ENCODE measurements at regions not wholly inside any gene's neighbourhood (a gene's known extent, or its start where the extent isn't known, plus 50 kb on each side); places are given as distances from the start of the nearest gene placed in this dataset.

DNA sequence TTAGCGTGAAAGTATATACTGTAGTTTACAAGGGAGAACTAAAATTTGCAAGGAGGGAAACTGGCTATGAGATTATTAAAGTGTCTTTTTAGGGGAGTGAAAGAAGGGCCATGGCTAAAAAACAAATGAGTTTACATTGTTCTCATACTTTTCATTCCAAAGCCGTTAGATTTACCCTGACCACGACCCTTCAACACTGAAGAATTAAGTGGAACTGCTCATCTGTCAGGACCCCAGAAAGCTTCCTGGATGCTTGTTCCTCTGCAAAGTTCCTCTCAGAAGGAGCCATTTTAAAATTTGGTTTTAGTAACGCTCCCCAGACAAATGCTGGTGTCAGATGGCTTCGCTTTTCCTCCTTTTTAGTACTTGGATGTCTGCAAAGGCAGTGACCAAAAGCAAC is 82.7 kb upstream of the ZBTB18 start:
- DNase-seq: peak in 1 of 5 donors; percentile 30
- H3K9me3 ChIP-seq (ENCODE audit: control insufficient read depth in 2 of 3, insufficient read depth in 1 of 3, low read length in 3 of 3): no peaks in the 10 kb centered on the region
- H3K36me3 ChIP-seq (ENCODE audit: control insufficient read depth in 2 of 3, insufficient read depth in 3 of 3, low read length in 3 of 3): no peaks in the 10 kb centered on the region
- no peak overlapping the region for H3K4me3 ChIP-seq (ENCODE audit: low read length in 3 of 3)
- H3K27ac ChIP-seq (ENCODE audit: low read depth in 2 of 2, low read length in 2 of 2): no peak overlapping the region
- FAIRE-seq: no peak
- no peak overlapping the region for H3K9ac ChIP-seq (ENCODE audit: low read length in 3 of 3)
- intact Hi-C loops (cut with DNase I): no loop called here
- H3K4me1 ChIP-seq (ENCODE audit: control insufficient read depth in 2 of 3, insufficient read depth in 2 of 3, low read depth in 1 of 3, low read length in 3 of 3): no peaks in the 10 kb centered on the region
- no peak for TF ChIP-seq CTCF (IDR thresholded peaks at IDR 0.05; ENCODE audit: borderline replicate concordance, extremely low read depth, insufficient read depth)
- no peaks in the 10 kb centered on the region for H3K27me3 ChIP-seq (ENCODE audit: control insufficient read depth, insufficient read depth, low read length)

DNA sequence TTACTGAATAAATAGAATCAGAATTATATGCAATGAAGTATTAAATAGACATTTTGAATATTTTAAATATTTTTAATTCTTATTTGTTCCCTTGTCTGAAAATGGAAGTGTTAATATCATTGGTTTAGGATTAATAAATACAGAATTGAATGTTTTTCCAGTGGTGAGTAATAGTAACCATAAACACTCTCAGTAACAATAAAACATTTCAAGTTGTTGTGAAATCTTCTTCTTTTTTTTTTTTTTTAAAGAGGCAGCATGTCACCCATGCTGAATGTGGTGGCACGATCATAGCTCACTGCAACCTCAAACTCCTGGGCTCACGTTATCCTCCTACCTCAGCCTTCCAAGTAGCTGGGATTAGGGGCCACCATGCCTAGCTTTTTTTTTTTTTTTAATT is 86.2 kb upstream of the ZBTB18 start:
- Histone ChIP-seq H3K27ac (ENCODE audit: low read depth in 2 of 2, low read length in 2 of 2) (no peak overlapping the region), H3K36me3 (ENCODE audit: control insufficient read depth in 2 of 3, insufficient read depth in 3 of 3, low read length in 3 of 3) (no peaks in the 10 kb centered on the region), H3K9ac (ENCODE audit: low read length in 3 of 3) (no peak overlapping the region), H3K4me3 (ENCODE audit: low read length in 3 of 3) (no peak overlapping the region), H3K27me3 (ENCODE audit: control insufficient read depth, insufficient read depth, low read length) (no peaks in the 10 kb centered on the region), H3K9me3 (ENCODE audit: control insufficient read depth in 2 of 3, insufficient read depth in 1 of 3, low read length in 3 of 3) (no peaks in the 10 kb centered on the region), H3K4me1 (ENCODE audit: control insufficient read depth in 2 of 3, insufficient read depth in 2 of 3, low read depth in 1 of 3, low read length in 3 of 3) (no peaks in the 10 kb centered on the region)
- DNase-seq: no peak
- no peak for FAIRE-seq
- TF ChIP-seq CTCF (IDR thresholded peaks at IDR 0.05; ENCODE audit: borderline replicate concordance, extremely low read depth, insufficient read depth): no peak
- intact Hi-C loops (cut with DNase I): no loop called here

GRCh38 chr1:243963571-243963970 is 87.5 kb upstream of the ZBTB18 start:
- no peak for FAIRE-seq
- H3K4me3 ChIP-seq (ENCODE audit: low read length in 3 of 3): no peak overlapping the region
- H3K27ac ChIP-seq (ENCODE audit: low read depth in 2 of 2, low read length in 2 of 2): no peak overlapping the region
- H3K27me3 ChIP-seq (ENCODE audit: control insufficient read depth, insufficient read depth, low read length): no peaks in the 10 kb centered on the region
- no peak overlapping the region for H3K9ac ChIP-seq (ENCODE audit: low read length in 3 of 3)
- no peaks in the 10 kb centered on the region for H3K4me1 ChIP-seq (ENCODE audit: control insufficient read depth in 2 of 3, insufficient read depth in 2 of 3, low read depth in 1 of 3, low read length in 3 of 3)
- intact Hi-C loops (cut with DNase I): no loop called here
- H3K9me3 ChIP-seq (ENCODE audit: control insufficient read depth in 2 of 3, insufficient read depth in 1 of 3, low read length in 3 of 3): no peaks in the 10 kb centered on the region
- no peak for TF ChIP-seq CTCF (IDR thresholded peaks at IDR 0.05; ENCODE audit: borderline replicate concordance, extremely low read depth, insufficient read depth)
- H3K36me3 ChIP-seq (ENCODE audit: control insufficient read depth in 2 of 3, insufficient read depth in 3 of 3, low read length in 3 of 3): no peaks in the 10 kb centered on the region
- no peak for DNase-seq

DNA sequence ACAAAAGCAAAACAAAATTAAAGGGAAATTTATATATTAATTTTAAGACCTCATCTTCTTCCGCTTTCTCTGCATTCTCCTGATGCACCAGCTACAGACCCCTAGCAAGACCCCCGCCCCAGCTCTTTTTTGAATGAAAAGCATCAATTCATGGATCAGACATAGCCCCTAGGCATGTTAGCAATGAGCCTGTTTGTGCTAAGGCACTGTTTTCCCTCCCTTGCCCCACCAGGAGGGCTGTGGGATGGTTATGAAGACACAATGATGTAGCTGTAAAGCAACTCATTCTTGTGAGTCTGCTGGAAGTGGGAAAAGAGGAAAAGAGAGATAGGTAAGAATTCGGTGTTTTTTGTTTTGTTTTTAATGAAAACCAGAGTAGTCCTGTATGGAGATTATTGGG is 88.5 kb upstream of the ZBTB18 start:
- Histone ChIP-seq H3K9ac (ENCODE audit: low read length in 3 of 3) (no peak overlapping the region), H3K27ac (ENCODE audit: low read depth in 2 of 2, low read length in 2 of 2) (no peak overlapping the region), H3K36me3 (ENCODE audit: control insufficient read depth in 2 of 3, insufficient read depth in 3 of 3, low read length in 3 of 3) (no peaks in the 10 kb centered on the region), H3K4me1 (ENCODE audit: control insufficient read depth in 2 of 3, insufficient read depth in 2 of 3, low read depth in 1 of 3, low read length in 3 of 3) (no peaks in the 10 kb centered on the region), H3K4me3 (ENCODE audit: low read length in 3 of 3) (no peak overlapping the region), H3K27me3 (ENCODE audit: control insufficient read depth, insufficient read depth, low read length) (no peaks in the 10 kb centered on the region), H3K9me3 (ENCODE audit: control insufficient read depth in 2 of 3, insufficient read depth in 1 of 3, low read length in 3 of 3) (no peaks in the 10 kb centered on the region)
- TF ChIP-seq CTCF (IDR thresholded peaks at IDR 0.05; ENCODE audit: borderline replicate concordance, extremely low read depth, insufficient read depth): no peak
- intact Hi-C loops (cut with DNase I): no loop called here
- FAIRE-seq (no peak), DNase-seq (no peak)
